IMR-90 (cell line): ENCODE measurements at regions not wholly inside any gene's neighbourhood (a gene's known extent, or its start where the extent isn't known, plus 50 kb on each side); places are given as distances from the start of the nearest gene placed in this dataset.

Source experiments
- ATAC-seq: fragments of 200-7000 bp; cut with Tn5 transposase; 2 replicates; pipeline ENCODE4 v1.9.1; 2020; ENCODE audit warnings: low read depth, mild to moderate bottlenecking, moderate library complexity
- BruUV-seq: library from RNA; stranded (reverse); fragments of 400-500 nt; replicated peaks from 2 replicates; lab custom pipeline; 2021; lab: Mats Ljungman, UMichigan
- CTCF ChIA-PET: fragments of 300-600 bp; formaldehyde crosslinking; extraction: SDS; loops from one replicate; lab custom pipeline; 2021; ENCODE audit warnings: antibody characterized with exemption; lab: Yijun Ruan, JAX
- POLR2A ChIA-PET: fragments of 300-600 bp; sonication (Branson Sonifier 250); formaldehyde crosslinking; loops from one replicate; lab custom pipeline; 2022; ENCODE audit warnings: antibody characterized with exemption; ENCODE audit not compliant: unreplicated experiment; lab: Charles Lee
- DNase-seq: peaks from one replicate; pipeline ENCODE4 v3.0.0; 2013
- H2AFZ ChIP-seq: replicated peaks from 2 replicates; pipeline ENCODE3; 2013; ENCODE audit warnings: low read length, mild to moderate bottlenecking; ENCODE audit not compliant: poor library complexity
- H2AK5ac ChIP-seq: 2 replicates; pipeline ENCODE4 v1.6.1; 2013; ENCODE audit warnings: low read depth, low read length, inconsistent platforms
- H2AK9ac ChIP-seq: replicated peaks from 2 replicates; pipeline ENCODE3; 2013; ENCODE audit warnings: mild to moderate bottlenecking, low read depth, low read length, moderate library complexity; ENCODE audit not compliant: poor library complexity
- H2BK120ac ChIP-seq: 2 replicates; pipeline ENCODE4 v1.6.1; 2013; ENCODE audit warnings: low read depth, low read length, inconsistent platforms
- H2BK15ac ChIP-seq: 3 replicates; pipeline ENCODE4 v1.6.1; 2013; ENCODE audit warnings: low read depth, low read length, inconsistent platforms
- H2BK20ac ChIP-seq: 2 replicates; pipeline ENCODE4 v1.6.1; 2013; ENCODE audit warnings: low read depth, mild to moderate bottlenecking, inconsistent platforms, low read length, moderate library complexity
- H2BK5ac ChIP-seq: 2 replicates; pipeline ENCODE4 v1.6.1; 2013; ENCODE audit warnings: mild to moderate bottlenecking, low read depth, low read length, inconsistent platforms; ENCODE audit not compliant: poor library complexity, severe bottlenecking
- H3K14ac ChIP-seq: replicated peaks from 2 replicates; pipeline ENCODE4 v1.6.1; 2013; ENCODE audit warnings: low read depth, low read length, inconsistent platforms
- H3K18ac ChIP-seq: 2 replicates; pipeline ENCODE4 v1.6.1; 2013; ENCODE audit warnings: low read depth, low read length, control low read depth
- H3K23ac ChIP-seq: 2 replicates; pipeline ENCODE4 v1.6.1; 2013; ENCODE audit warnings: low read depth, low read length, inconsistent platforms
- H3K27ac ChIP-seq: 2 replicates; pipeline ENCODE4 v1.5.1; 2013; ENCODE audit warnings: mild to moderate bottlenecking, control low read depth, low read length; ENCODE audit not compliant: insufficient read depth
- H3K27me3 ChIP-seq: 2 replicates; pipeline ENCODE4 v1.6.1; 2013; ENCODE audit warnings: low read length; ENCODE audit not compliant: control insufficient read depth, insufficient read depth
- H3K36me3 ChIP-seq: 2 replicates; pipeline ENCODE4 v1.6.1; 2013; ENCODE audit warnings: low read length, mixed read lengths; ENCODE audit not compliant: control insufficient read depth, insufficient read depth
- H3K4ac ChIP-seq: 2 replicates; pipeline ENCODE4 v1.6.1; 2013; ENCODE audit warnings: low read depth, low read length, inconsistent platforms
- H3K4me1 ChIP-seq: 2 replicates; pipeline ENCODE4 v1.6.1; 2013; ENCODE audit warnings: low read length, mixed read lengths; ENCODE audit not compliant: control insufficient read depth, insufficient read depth
- H3K4me2 ChIP-seq: 2 replicates; pipeline ENCODE4 v1.6.1; 2013; ENCODE audit warnings: low read depth, mild to moderate bottlenecking, control low read depth, low read length, moderate library complexity
- H3K4me3 ChIP-seq: 2 replicates; pipeline ENCODE4 v1.5.1; 2013; ENCODE audit warnings: low read depth, mild to moderate bottlenecking, control low read depth, low read length, moderate library complexity; ENCODE audit not compliant: insufficient read depth
- H3K56ac ChIP-seq: 2 replicates; pipeline ENCODE4 v1.6.1; 2013; ENCODE audit warnings: low read length, inconsistent platforms; ENCODE audit not compliant: insufficient read depth; ENCODE audit errors: extremely low read depth
- H3K79me1 ChIP-seq, 2 experiments: 2 replicates each; pipeline ENCODE4 v1.6.1; 2013; ENCODE audit warnings: low read length in 2 of 2, inconsistent platforms in 1 of 2, low read depth in 1 of 2
- H3K9ac ChIP-seq: 2 replicates; pipeline ENCODE4 v1.6.1; 2013; ENCODE audit warnings: low read depth, low read length, control low read depth
- H3K9me1 ChIP-seq: 2 replicates; pipeline ENCODE4 v1.6.1; 2013; ENCODE audit warnings: low read length, inconsistent platforms; ENCODE audit not compliant: insufficient read depth
- H3K9me3 ChIP-seq: 2 replicates; pipeline ENCODE4 v1.6.1; 2013; ENCODE audit warnings: low read length; ENCODE audit not compliant: control insufficient read depth, insufficient read depth
- H4K20me1 ChIP-seq: 2 replicates; pipeline ENCODE4 v1.6.1; 2013; ENCODE audit warnings: low read length, inconsistent platforms; ENCODE audit not compliant: insufficient read depth
- H4K5ac ChIP-seq: 2 replicates; pipeline ENCODE4 v1.6.1; 2013; ENCODE audit warnings: mild to moderate bottlenecking, low read depth, low read length, control low read depth
- H4K8ac ChIP-seq, 2 experiments: 2 replicates each; pipeline ENCODE4 v1.6.1; 2013; ENCODE audit warnings: low read depth in 2 of 2, low read length in 2 of 2, control low read depth in 1 of 2, inconsistent platforms in 1 of 2
- H4K91ac ChIP-seq: 2 replicates; pipeline ENCODE4 v1.6.1; 2013; ENCODE audit warnings: low read depth, low read length, inconsistent platforms; ENCODE audit not compliant: insufficient read depth
- BHLHE40 ChIP-seq: fragments of 150-350 bp; IDR thresholded peaks from 2 replicates; pipeline ENCODE4 v1.6.1; 2016; ENCODE audit warnings: mild to moderate bottlenecking, low read depth, low read length
- FOS ChIP-seq: fragments of 150-350 bp; IDR thresholded peaks from 2 replicates; pipeline ENCODE4 v1.6.1; 2016; ENCODE audit warnings: low read depth, low read length
- MAFK ChIP-seq: IDR thresholded peaks from 2 replicates; pipeline ENCODE4 v1.6.1; 2012; ENCODE audit warnings: low read depth, low read length, improper control_type of control experiment
- MAZ ChIP-seq: IDR thresholded peaks from 2 replicates; pipeline ENCODE4 v1.6.1; 2012; ENCODE audit warnings: low read depth, mild to moderate bottlenecking, low read length, improper control_type of control experiment, moderate library complexity, borderline replicate concordance
- RAD21 ChIP-seq: IDR thresholded peaks from 2 replicates; pipeline ENCODE4 v1.6.1; 2012; ENCODE audit warnings: low read length, improper control_type of control experiment
- RFX5 ChIP-seq: IDR thresholded peaks from 2 replicates; pipeline ENCODE4 v1.8.0; 2012; ENCODE audit warnings: low read depth, mild to moderate bottlenecking, low read length, moderate library complexity
- USF2 ChIP-seq: fragments of 150-350 bp; IDR thresholded peaks from 2 replicates; pipeline ENCODE4 v1.6.1; 2017; ENCODE audit warnings: mild to moderate bottlenecking, antibody characterized with exemption, low read length, low read depth
- WGBS, 2 experiments: methylation state at CpG; one replicate each; pipeline versions ENCODE4 v1.1.5 to v1.1.7; 2013; ENCODE audit warnings: missing lambda C conversion rate in 2 of 2; ENCODE audit not compliant: insufficient read length in 1 of 2; ENCODE audit errors: extremely low coverage in 2 of 2; 5-methylcytosine and 5-hydroxymethylcytosine counted together
- dilution Hi-C: fragments of 300-500 bp; cut with HindIII; formaldehyde crosslinking; loops from one replicate; pipeline ENCODE4 v1.14.3; 2018; ENCODE audit warnings: low sequenced_read_pairs; ENCODE audit not compliant: unreplicated experiment
- in situ Hi-C: fragments of 300-500 bp; cut with MboI; formaldehyde crosslinking; loops from 3 replicates; pipeline ENCODE4 v1.14.3; 2019; ENCODE audit warnings: low sequenced_read_pairs, inconsistent platforms, mixed read lengths
- intact Hi-C: fragments of 100-400 bp; cut with micrococcal nuclease; formaldehyde crosslinking; loops from 2 replicates; pipeline ENCODE4 v1.10.0; 2022

GRCh38 chr6:67336014-67336413 is 1299.1 kb upstream of the ADGRB3 start:
- Histone ChIP-seq H3K14ac (no peak overlapping the region), H3K4me1 (no peaks in the 10 kb centered on the region), H2AK5ac (no peak overlapping the region), H2BK5ac (no peak overlapping the region), H3K4ac (no peak overlapping the region), H3K18ac (no peak overlapping the region), H4K91ac (no peak overlapping the region), H3K27me3 (no peaks in the 10 kb centered on the region), H2BK20ac (no peak overlapping the region), H3K79me1 (no peaks in the 10 kb centered on the region), H3K27ac (no peak overlapping the region), H4K20me1 (no peaks in the 10 kb centered on the region), H2BK15ac (no peak overlapping the region), H3K23ac (no peak overlapping the region), H3K9me1 (no peaks in the 10 kb centered on the region), H3K9ac (no peak overlapping the region), H3K4me3 (no peak overlapping the region), H3K9me3 (no peaks in the 10 kb centered on the region; the same call in 1 of the 2 replicates), H2AK9ac (no peak overlapping the region), H3K4me2 (no peak overlapping the region), H2AFZ (no peak overlapping the region), H4K5ac (no peak overlapping the region), H3K56ac (no peak overlapping the region), H4K8ac (no peak overlapping the region), H3K36me3 (no peaks in the 10 kb centered on the region), H2BK120ac (no peak overlapping the region)
- ATAC-seq (no peak), DNase-seq (no peak)
- ChIA-PET POLR2A (no interaction called here), CTCF (no interaction called here)
- BruUV-seq: no TSS peak
- WGBS, 2 experiments: 100% methylated on average over 1 of the region's 3 CpGs; no CpG with 5 or more reads in 1 of the 2 experiments
- dilution Hi-C loops (no loop called here), in situ Hi-C loops (no loop called here), intact Hi-C loops (no loop called here)
- no peak for TF ChIP-seq MAZ
- TF ChIP-seq MAFK: no peak
- no peak for TF ChIP-seq BHLHE40
- no peak for TF ChIP-seq RFX5
- TF ChIP-seq USF2: no peak
- no peak for TF ChIP-seq RAD21
- no peak for TF ChIP-seq FOS
